ENCODE measurements at regions not wholly inside any gene's neighbourhood (a gene's known extent, or its start where the extent isn't known, plus 50 kb on each side); places are given as distances from the start of the nearest gene placed in this dataset.
"Not testable (repeated sequence)": the region's sequence is repeated elsewhere in the genome, so short reads cannot be mapped to it uniquely, and the experiment has no call there.

GRCh38 chr4:171475111-171475510 lies 338.1 kb upstream of the GALNTL6 start:
- TF ChIP-seq CTCF, POLR2A, EP300, POLR2AphosphoS5 (IDR thresholded peaks at IDR 0.05): not testable (repeated sequence)
